CMK (cell line): ENCODE measurements at regions not wholly inside any gene's neighbourhood (a gene's known extent, or its start where the extent isn't known, plus 50 kb on each side); places are given as distances from the start of the nearest gene placed in this dataset.

Source experiments
- DNase-seq: peaks from one replicate; pipeline ENCODE4 v3.0.0-alpha.2; 2010; ENCODE audit warnings: low read depth

DNA sequence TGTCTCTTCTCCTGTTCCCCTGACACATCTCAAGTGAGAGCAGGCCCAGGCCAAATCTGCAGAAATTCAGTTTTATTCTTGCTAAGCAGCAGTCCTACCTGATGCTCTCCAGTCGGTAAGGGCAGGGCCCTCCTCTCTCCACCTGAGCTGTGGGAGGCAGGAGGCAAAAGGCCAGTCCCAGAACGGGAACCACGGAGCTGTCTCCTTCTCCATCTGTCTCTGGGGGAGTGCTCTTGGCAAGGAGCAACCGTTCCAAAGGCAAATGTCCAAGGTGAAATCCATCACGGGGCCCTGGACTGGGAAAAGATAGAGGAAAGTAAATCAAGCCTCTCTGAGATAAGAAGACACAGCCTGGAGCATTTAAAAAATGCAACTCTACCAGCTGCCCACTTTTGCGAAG is 65.2 kb upstream of the CDON start:
- no peak for DNase-seq

GRCh38 chr11:126127284-126127845 is 64.7 kb upstream of the CDON start:
- DNase-seq, result no peak

- DNase-seq, result no peak
Observed at GRCh38 chr11:126124231-126124661, 61.6 kb upstream of the CDON start.

- DNase-seq, result no peak
Observed at GRCh38 chr11:126123686-126124085, 61.0 kb upstream of the CDON start.

GRCh38 chr11:126122863-126123262 is 60.2 kb upstream of the CDON start:
- no peak for DNase-seq

- DNase-seq, result no peak
Observed at GRCh38 chr11:126121296-126121695, 58.6 kb upstream of the CDON start.

- no peak for DNase-seq
Observed at GRCh38 chr11:126118806-126119205, 56.1 kb upstream of the CDON start.

- DNase-seq, result no peak
Observed at GRCh38 chr11:126115816-126116331, 53.2 kb upstream of the CDON start.

DNA sequence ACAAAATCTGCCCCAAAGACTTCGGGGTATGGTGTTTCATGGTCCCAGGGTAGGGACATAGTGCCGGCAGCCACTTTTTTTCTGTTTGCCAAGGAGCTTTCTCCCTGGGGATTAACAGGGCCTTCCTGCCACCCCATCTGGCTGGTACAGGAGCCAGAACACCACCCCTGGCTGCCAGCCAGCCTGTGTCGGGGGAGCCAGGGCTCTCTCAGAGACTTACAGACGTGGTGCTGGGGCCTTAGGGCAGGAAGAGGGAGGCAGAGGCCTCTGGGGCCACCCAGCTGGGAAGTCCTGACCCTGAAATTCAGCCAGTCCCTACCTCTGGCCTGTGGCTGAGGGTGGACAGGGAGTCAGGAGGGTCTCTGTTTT is 52.4 kb upstream of the CDON start:
- DNase-seq, result no peak

- no peak for DNase-seq
Observed at GRCh38 chr11:126114486-126115126, 51.9 kb upstream of the CDON start.

- no peak for DNase-seq
Observed at GRCh38 chr11:126113963-126114362, 51.3 kb upstream of the CDON start.

- DNase-seq, result no peak
Observed at GRCh38 chr11:126113515-126113957, 50.9 kb upstream of the CDON start.

- no peak for DNase-seq
Observed at GRCh38 chr11:126113012-126113411, 50.3 kb upstream of the CDON start.

DNA sequence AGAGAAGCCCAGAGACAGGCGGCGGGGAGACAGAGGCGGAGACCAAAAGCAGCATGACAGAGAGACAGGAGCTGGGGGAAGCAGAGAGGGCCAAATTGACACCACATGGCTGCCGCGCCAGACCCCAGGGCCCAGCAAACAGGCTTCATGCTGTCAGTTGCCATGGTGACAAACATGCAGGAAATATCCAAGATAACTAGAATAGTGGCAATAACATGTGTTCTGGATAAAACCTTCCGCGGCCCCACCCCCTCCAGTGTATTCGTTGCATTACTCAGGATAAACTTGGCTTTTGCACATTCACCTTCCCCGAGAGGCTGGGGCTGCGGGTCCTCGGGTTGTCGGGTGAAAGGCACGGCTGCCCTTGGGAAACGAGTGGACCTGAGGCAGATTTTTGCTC is 49.9 kb upstream of the CDON start:
- DNase-seq, result no peak
